Trophoblast cell (in vitro differentiated cells and primary cell): ENCODE measurements at regions not wholly inside any gene's neighbourhood (a gene's known extent, or its start where the extent isn't known, plus 50 kb on each side); places are given as distances from the start of the nearest gene placed in this dataset.

Experiments
- DNase-seq, 2 donors: peaks; one replicate each; pipeline ENCODE4 v3.0.0-alpha.2; 2016
- H2AFZ ChIP-seq: 2 replicates; pipeline ENCODE4 v1.6.1; 2013; ENCODE audit warnings: low read length, moderate library complexity, mild to moderate bottlenecking; ENCODE audit not compliant: insufficient read depth, poor library complexity
- H2AK5ac ChIP-seq: 2 replicates; pipeline ENCODE4 v1.6.1; 2013; ENCODE audit warnings: mild to moderate bottlenecking, low read length
- H2BK120ac ChIP-seq: 2 replicates; pipeline ENCODE4 v1.6.1; 2013; ENCODE audit warnings: low read length, mild to moderate bottlenecking, moderate library complexity; ENCODE audit not compliant: insufficient read depth, poor library complexity
- H2BK12ac ChIP-seq: 2 replicates; pipeline ENCODE4 v1.6.1; 2013; ENCODE audit warnings: mild to moderate bottlenecking, low read length, moderate library complexity
- H2BK5ac ChIP-seq: 2 replicates; pipeline ENCODE4 v1.6.1; 2013; ENCODE audit warnings: low read length, low read depth, moderate library complexity, mild to moderate bottlenecking; ENCODE audit not compliant: poor library complexity
- H3K14ac ChIP-seq: 2 replicates; pipeline ENCODE4 v1.6.1; 2013; ENCODE audit warnings: mild to moderate bottlenecking, low read length
- H3K18ac ChIP-seq: 2 replicates; pipeline ENCODE4 v1.6.1; 2013; ENCODE audit warnings: mild to moderate bottlenecking, low read length
- H3K23ac ChIP-seq: 2 replicates; pipeline ENCODE4 v1.6.1; 2013; ENCODE audit warnings: low read length
- H3K27ac ChIP-seq: 2 replicates; pipeline ENCODE4 v1.5.1; 2013; ENCODE audit warnings: low read depth, mild to moderate bottlenecking, inconsistent platforms, low read length, moderate library complexity
- H3K27me3 ChIP-seq: 2 replicates; pipeline ENCODE4 v1.6.1; 2013; ENCODE audit warnings: inconsistent platforms, mild to moderate bottlenecking, low read length, moderate library complexity; ENCODE audit not compliant: insufficient read depth
- H3K36me3 ChIP-seq, 2 experiments: 1 replicate in 1 of 2; 2 replicates in 1 of 2; pipeline ENCODE4 v1.6.1; 2013; ENCODE audit warnings: low read length in 2 of 2, mild to moderate bottlenecking in 2 of 2, moderate library complexity in 1 of 2; ENCODE audit not compliant: insufficient read depth in 2 of 2, control insufficient read depth in 1 of 2
- H3K4ac ChIP-seq: 2 replicates; pipeline ENCODE4 v1.6.1; 2013; ENCODE audit warnings: low read depth, mild to moderate bottlenecking, low read length, moderate library complexity
- H3K4me1 ChIP-seq, 2 experiments: 1 replicate in 1 of 2; 2 replicates in 1 of 2; pipeline ENCODE4 v1.6.1; 2013; ENCODE audit warnings: low read length in 2 of 2, mild to moderate bottlenecking in 2 of 2, moderate library complexity in 1 of 2; ENCODE audit not compliant: insufficient read depth in 2 of 2, control insufficient read depth in 1 of 2
- H3K4me2 ChIP-seq: 2 replicates; pipeline ENCODE4 v1.6.1; 2013; ENCODE audit warnings: inconsistent platforms, mild to moderate bottlenecking, low read length, moderate library complexity
- H3K4me3 ChIP-seq: 2 replicates; pipeline ENCODE4 v1.5.1; 2013; ENCODE audit warnings: mild to moderate bottlenecking, low read depth, low read length, inconsistent platforms
- H3K79me1 ChIP-seq: one replicate; pipeline ENCODE4 v1.6.1; 2013; ENCODE audit warnings: low read length
- H3K79me2 ChIP-seq: 2 replicates; pipeline ENCODE4 v1.6.1; 2013; ENCODE audit warnings: low read length, mild to moderate bottlenecking; ENCODE audit not compliant: control insufficient read depth, insufficient read depth, poor library complexity
- H3K9ac ChIP-seq: 2 replicates; pipeline ENCODE4 v1.6.1; 2013; ENCODE audit warnings: mild to moderate bottlenecking, low read length
- H3K9me3 ChIP-seq: 2 replicates; pipeline ENCODE4 v1.6.1; 2013; ENCODE audit warnings: low read depth, mild to moderate bottlenecking, control low read depth, inconsistent platforms, low read length; ENCODE audit not compliant: insufficient read depth
- H4K12ac ChIP-seq: 2 replicates; pipeline ENCODE4 v1.6.1; 2013; ENCODE audit warnings: low read depth, mild to moderate bottlenecking, low read length, moderate library complexity
- H4K8ac ChIP-seq: 2 replicates; pipeline ENCODE4 v1.6.1; 2013; ENCODE audit warnings: low read depth, mild to moderate bottlenecking, low read length, moderate library complexity
- H4K91ac ChIP-seq: one replicate; pipeline ENCODE4 v1.6.1; 2013; ENCODE audit warnings: low read depth, mild to moderate bottlenecking, low read length, moderate library complexity
- whole genome bisulfite sequencing: extraction: QIAGEN DNeasy Blood & Tissue Kit; methylation state at CpG from one replicate; pipeline ENCODE4 v1.1.7; 2013; ENCODE audit warnings: missing lambda C conversion rate; ENCODE audit not compliant: insufficient read length, insufficient coverage; ENCODE audit errors: extremely low coverage; 5-methylcytosine and 5-hydroxymethylcytosine counted together

DNA sequence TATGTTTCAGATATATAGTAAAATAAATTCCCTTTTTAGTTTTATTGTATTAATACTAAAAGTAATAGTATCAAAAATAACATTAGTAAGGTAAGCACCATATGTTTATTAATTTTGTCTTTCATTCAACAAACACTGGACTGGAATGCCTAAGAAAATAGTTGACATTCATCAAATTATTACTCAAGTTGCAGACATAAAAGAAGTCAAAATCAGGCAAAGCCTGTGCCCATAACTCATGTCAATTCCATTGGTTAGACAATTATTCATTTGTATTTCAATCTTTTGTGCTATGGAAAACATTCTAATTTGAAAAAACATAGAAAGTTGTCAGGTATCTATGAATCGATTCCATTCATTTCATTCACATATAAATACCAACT lies 158.9 kb downstream of the CEMIP2 start:
- H4K91ac ChIP-seq, result no peak overlapping the region
- no peak overlapping the region for H3K27ac ChIP-seq
- H3K79me1 ChIP-seq, result peaks cover 9% of the 10 kb centered on the region
- no peak overlapping the region for H4K8ac ChIP-seq
- no peak overlapping the region for H3K4me3 ChIP-seq
- H2BK5ac ChIP-seq, result no peak overlapping the region
- H2AFZ ChIP-seq, result no peak overlapping the region
- H3K18ac ChIP-seq, result no peak overlapping the region
- H3K9ac ChIP-seq, result no peak overlapping the region
- no peak overlapping the region for H3K23ac ChIP-seq
- H3K36me3 ChIP-seq, result no peaks in the 10 kb centered on the region
- peaks cover 0 to 3% of the 10 kb centered on the region in 2 experiments for H3K4me1 ChIP-seq
- no peak overlapping the region for H2AK5ac ChIP-seq
- DNase-seq, result peak in 1 of 2 donors; percentile 61
- H3K27me3 ChIP-seq, result no peaks in the 10 kb centered on the region
- no peak overlapping the region for H2BK12ac ChIP-seq
- no CpG with 5 or more reads among the region's 1 CpG for WGBS
- no peak overlapping the region for H3K14ac ChIP-seq
- no peak overlapping the region for H3K4me2 ChIP-seq
- H3K4ac ChIP-seq, result no peak overlapping the region
- no peak overlapping the region for H4K12ac ChIP-seq
- H3K9me3 ChIP-seq, result no peaks in the 10 kb centered on the region
- H2BK120ac ChIP-seq, result no peak overlapping the region
- H3K79me2 ChIP-seq, result no peaks in the 10 kb centered on the region

DNA sequence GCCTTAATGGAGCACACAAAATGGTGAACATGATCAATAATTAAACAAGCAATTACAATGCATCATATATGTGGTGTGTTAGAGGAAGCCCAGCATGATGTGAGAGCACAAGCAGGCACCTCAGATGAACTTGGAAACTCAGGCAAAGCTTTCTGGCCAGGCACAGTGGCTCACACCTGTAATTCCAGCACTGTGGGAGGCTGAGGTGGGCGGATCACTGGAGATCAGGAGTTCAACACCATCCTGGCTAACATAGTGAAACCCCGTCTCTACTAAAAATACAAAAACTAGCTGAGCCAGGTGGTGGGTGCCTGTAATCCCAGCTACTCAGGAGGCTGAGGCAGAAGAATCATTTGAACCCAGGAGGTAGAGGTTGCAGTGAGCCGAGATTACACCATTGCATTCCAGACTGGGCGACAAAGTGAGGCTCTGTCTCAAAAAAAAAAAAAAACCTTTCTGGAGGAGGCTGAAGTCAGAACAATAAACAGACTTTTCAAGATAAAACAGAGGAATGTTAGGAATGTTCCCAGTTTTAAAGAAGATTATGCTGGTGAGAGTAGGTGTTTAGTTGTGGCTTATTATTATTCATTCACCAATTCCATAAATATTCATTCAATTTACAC lies 159.4 kb downstream of the CEMIP2 start:
- Histone ChIP-seq H2AFZ (peak overlapping the region; percentile 30), H2BK120ac (peak overlapping the region; percentile 86), H3K4me2 (no peak overlapping the region), H4K8ac (peak overlapping the region; percentile 54), H3K4me3 (no peak overlapping the region), H3K14ac (peak overlapping the region; percentile 87), H3K4ac (no peak overlapping the region), H3K79me1 (peaks cover 9% of the 10 kb centered on the region), H2BK12ac (peak overlapping the region; percentile 42), H3K4me1 (peaks cover 0 to 2% of the 10 kb centered on the region in 2 experiments), H3K79me2 (no peaks in the 10 kb centered on the region), H2AK5ac (no peak overlapping the region), H3K9ac (no peak overlapping the region), H2BK5ac (peak overlapping the region; percentile 50), H4K91ac (peak overlapping the region; percentile 63), H3K27me3 (no peaks in the 10 kb centered on the region), H4K12ac (no peak overlapping the region), H3K23ac (no peak overlapping the region), H3K36me3 (no peaks in the 10 kb centered on the region), H3K27ac (peak overlapping the region; percentile 80), H3K18ac (no peak overlapping the region), H3K9me3 (no peaks in the 10 kb centered on the region)
- WGBS, result no CpG with 5 or more reads among the region's 4 CpGs
- peak; percentile 30 to 85 for DNase-seq

DNA sequence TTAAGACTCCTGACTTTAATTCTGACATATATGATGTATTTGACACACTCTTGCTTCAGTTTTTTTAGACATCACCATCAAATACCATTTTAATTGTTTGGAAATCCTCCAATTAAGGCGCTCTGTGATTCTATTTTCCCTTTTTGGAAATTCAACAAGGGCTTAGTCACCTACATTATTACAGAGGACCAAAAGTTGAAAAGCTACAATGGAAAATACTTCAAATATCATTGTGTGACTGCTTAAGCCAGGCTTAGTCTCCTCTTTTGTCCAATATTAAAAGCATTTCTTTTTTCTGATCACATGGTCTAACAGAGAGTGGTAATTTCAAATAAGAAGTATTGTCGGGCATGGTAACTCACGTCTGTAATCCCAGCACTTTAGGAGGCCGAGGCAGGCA lies 160.3 kb downstream of the CEMIP2 start:
- no peaks in the 10 kb centered on the region for H3K36me3 ChIP-seq
- no peak overlapping the region for H4K12ac ChIP-seq
- no peak for DNase-seq
- H4K8ac ChIP-seq, result no peak overlapping the region
- H2BK120ac ChIP-seq, result peak overlapping the region; percentile 55
- H2BK12ac ChIP-seq, result peak overlapping the region; percentile 48
- peaks cover 0 to 2% of the 10 kb centered on the region in 2 experiments for H3K4me1 ChIP-seq
- H2AK5ac ChIP-seq, result no peak overlapping the region
- no peak overlapping the region for H3K27ac ChIP-seq
- H3K4me3 ChIP-seq, result no peak overlapping the region
- no peak overlapping the region for H2AFZ ChIP-seq
- no peak overlapping the region for H3K9ac ChIP-seq
- peak overlapping the region; percentile 53 for H4K91ac ChIP-seq
- H3K79me2 ChIP-seq, result no peaks in the 10 kb centered on the region
- no peaks in the 10 kb centered on the region for H3K9me3 ChIP-seq
- H3K18ac ChIP-seq, result no peak overlapping the region
- peaks cover 9% of the 10 kb centered on the region for H3K79me1 ChIP-seq
- WGBS, result no CpG with 5 or more reads among the region's 4 CpGs
- no peak overlapping the region for H3K4me2 ChIP-seq
- H3K4ac ChIP-seq, result peak overlapping the region; percentile 9
- H3K23ac ChIP-seq, result no peak overlapping the region
- peak overlapping the region; percentile 49 for H3K14ac ChIP-seq
- H2BK5ac ChIP-seq, result peak overlapping the region; percentile 61
- no peaks in the 10 kb centered on the region for H3K27me3 ChIP-seq

DNA sequence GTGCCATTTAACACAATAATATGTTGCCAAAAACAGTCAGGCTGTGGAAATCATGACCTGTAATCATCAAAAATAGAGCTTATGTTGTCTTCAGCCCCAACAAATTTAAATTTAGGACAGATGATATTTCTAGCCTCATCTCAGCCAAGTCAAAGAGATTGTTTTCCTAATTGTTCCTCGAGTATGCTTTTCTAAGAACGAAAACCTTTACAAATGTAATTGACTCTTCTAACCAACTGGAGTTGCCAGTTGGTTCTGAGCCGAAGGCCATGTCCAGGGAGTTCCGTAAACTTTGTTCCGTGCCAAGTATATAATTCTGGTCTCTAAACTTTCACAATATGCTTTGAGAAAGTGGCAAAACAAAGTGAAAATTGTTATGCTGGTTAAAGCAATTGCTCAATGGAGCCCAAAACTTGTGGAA lies 160.8 kb downstream of the CEMIP2 start:
- no peak for DNase-seq
- H3K27me3 ChIP-seq, result no peaks in the 10 kb centered on the region
- no peaks in the 10 kb centered on the region for H3K36me3 ChIP-seq
- no peak overlapping the region for H3K9ac ChIP-seq
- peaks cover 0 to 2% of the 10 kb centered on the region in 2 experiments for H3K4me1 ChIP-seq
- no peak overlapping the region for H3K27ac ChIP-seq
- H4K12ac ChIP-seq, result no peak overlapping the region
- no peaks in the 10 kb centered on the region for H3K9me3 ChIP-seq
- H3K4me2 ChIP-seq, result no peak overlapping the region
- H2BK12ac ChIP-seq, result no peak overlapping the region
- no peak overlapping the region for H3K4ac ChIP-seq
- no peak overlapping the region for H4K8ac ChIP-seq
- H2BK120ac ChIP-seq, result no peak overlapping the region
- H4K91ac ChIP-seq, result no peak overlapping the region
- H2AK5ac ChIP-seq, result no peak overlapping the region
- no peak overlapping the region for H2AFZ ChIP-seq
- H2BK5ac ChIP-seq, result no peak overlapping the region
- no peak overlapping the region for H3K4me3 ChIP-seq
- H3K23ac ChIP-seq, result no peak overlapping the region
- H3K79me2 ChIP-seq, result no peaks in the 10 kb centered on the region
- no peak overlapping the region for H3K14ac ChIP-seq
- no peak overlapping the region for H3K18ac ChIP-seq
- H3K79me1 ChIP-seq, result peaks cover 9% of the 10 kb centered on the region
- no CpG with 5 or more reads among the region's 5 CpGs for WGBS
